Suprapubic skin (tissue), 4 donors: ENCODE measurements at regions not wholly inside any gene's neighbourhood (a gene's known extent, or its start where the extent isn't known, plus 50 kb on each side); places are given as distances from the start of the nearest gene placed in this dataset.

Experiments
- DNase-seq, 2 donors: peaks; one replicate each; pipeline ENCODE4 v3.0.0-alpha.2; 2019; ENCODE audit warnings: low spot score in 2 of 2
- H3K27ac ChIP-seq: fragments of 200-600 bp; sonication (generic); one replicate; pipeline ENCODE4 v1.5.1; 2019
- H3K27me3 ChIP-seq: fragments of 200-600 bp; sonication (generic); one replicate; pipeline ENCODE4 v1.5.1; 2019
- H3K36me3 ChIP-seq: fragments of 200-600 bp; sonication (generic); one replicate; pipeline ENCODE4 v1.5.1; 2019
- H3K4me1 ChIP-seq: fragments of 200-600 bp; sonication (generic); one replicate; pipeline ENCODE4 v1.5.1; 2019
- H3K4me3 ChIP-seq: fragments of 200-600 bp; sonication (generic); one replicate; pipeline ENCODE4 v1.5.1; 2019; ENCODE audit warnings: mild to moderate bottlenecking
- H3K9me3 ChIP-seq: fragments of 200-600 bp; sonication (generic); one replicate; pipeline ENCODE4 v1.5.1; 2019
- EP300 ChIP-seq: sonication (generic); formaldehyde crosslinking; IDR thresholded peaks from one replicate; pipeline ENCODE4 v1.6.1; 2017; ENCODE audit warnings: antibody characterized with exemption
- POLR2A ChIP-seq, 2 donors: fragments of 450-650 bp; IDR thresholded peaks; one replicate each; pipeline ENCODE4 v1.6.1; 2017; ENCODE audit warnings: antibody characterized with exemption in 2 of 2, mild to moderate bottlenecking in 2 of 2, moderate library complexity in 2 of 2
- POLR2AphosphoS5 ChIP-seq, 3 donors: sonication (generic); formaldehyde crosslinking; IDR thresholded peaks; one replicate each; pipeline ENCODE4 v1.6.1; 2017; ENCODE audit warnings: antibody characterized with exemption in 3 of 3
- WGBS: methylation state at CpG from one replicate; pipeline ENCODE4 v1.1.5; 2018; 5-methylcytosine and 5-hydroxymethylcytosine counted together
- TF ChIP-seq, protein P1 (sequence below), 2 donors: fragments of 200-600 bp in 1 of 2; fragments of 450-650 bp in 1 of 2; sonication (generic) in 1 of 2; IDR thresholded peaks; one replicate each; pipeline ENCODE4 v1.5.1; 2016 to 2019; ENCODE audit warnings: antibody characterized with exemption in 2 of 2, mild to moderate bottlenecking in 1 of 2, moderate library complexity in 1 of 2

DNA sequence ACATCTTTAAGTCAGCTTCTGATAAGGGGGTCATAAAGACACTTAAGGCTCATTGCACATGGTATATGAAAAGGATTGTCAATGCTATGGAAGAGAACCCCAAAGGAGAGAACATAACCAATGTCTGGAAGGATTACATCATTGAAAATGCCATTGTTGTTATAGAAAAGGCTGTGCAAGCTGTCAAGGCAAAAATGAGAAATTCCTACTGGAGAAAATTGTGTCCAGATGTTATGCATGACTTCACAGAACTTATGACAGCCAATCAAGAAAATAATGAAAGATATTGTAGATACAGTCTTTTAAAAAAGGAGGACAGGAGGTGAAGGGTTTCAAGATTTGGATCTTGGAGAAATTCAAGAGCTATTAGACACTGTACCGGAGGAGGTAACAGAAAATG, 96.3 kb upstream of the MBNL1 start:
- TF ChIP-seq, protein P1, sequence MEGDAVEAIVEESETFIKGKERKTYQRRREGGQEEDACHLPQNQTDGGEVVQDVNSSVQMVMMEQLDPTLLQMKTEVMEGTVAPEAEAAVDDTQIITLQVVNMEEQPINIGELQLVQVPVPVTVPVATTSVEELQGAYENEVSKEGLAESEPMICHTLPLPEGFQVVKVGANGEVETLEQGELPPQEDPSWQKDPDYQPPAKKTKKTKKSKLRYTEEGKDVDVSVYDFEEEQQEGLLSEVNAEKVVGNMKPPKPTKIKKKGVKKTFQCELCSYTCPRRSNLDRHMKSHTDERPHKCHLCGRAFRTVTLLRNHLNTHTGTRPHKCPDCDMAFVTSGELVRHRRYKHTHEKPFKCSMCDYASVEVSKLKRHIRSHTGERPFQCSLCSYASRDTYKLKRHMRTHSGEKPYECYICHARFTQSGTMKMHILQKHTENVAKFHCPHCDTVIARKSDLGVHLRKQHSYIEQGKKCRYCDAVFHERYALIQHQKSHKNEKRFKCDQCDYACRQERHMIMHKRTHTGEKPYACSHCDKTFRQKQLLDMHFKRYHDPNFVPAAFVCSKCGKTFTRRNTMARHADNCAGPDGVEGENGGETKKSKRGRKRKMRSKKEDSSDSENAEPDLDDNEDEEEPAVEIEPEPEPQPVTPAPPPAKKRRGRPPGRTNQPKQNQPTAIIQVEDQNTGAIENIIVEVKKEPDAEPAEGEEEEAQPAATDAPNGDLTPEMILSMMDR (IDR thresholded peaks at IDR 0.05): no peak
- no peak for TF ChIP-seq EP300
- no peak for TF ChIP-seq POLR2A (IDR thresholded peaks at IDR 0.05)
- no peak for TF ChIP-seq POLR2AphosphoS5 (IDR thresholded peaks at IDR 0.05)
- 82% methylated on average over 1 of the region's 1 CpG for WGBS
- no peaks in the 10 kb centered on the region for H3K4me1 ChIP-seq
- H3K4me3 ChIP-seq: no peak overlapping the region
- H3K9me3 ChIP-seq: no peaks in the 10 kb centered on the region
- no peaks in the 10 kb centered on the region for H3K36me3 ChIP-seq
- DNase-seq: no peak
- no peak overlapping the region for H3K27ac ChIP-seq
- no peaks in the 10 kb centered on the region for H3K27me3 ChIP-seq

DNA sequence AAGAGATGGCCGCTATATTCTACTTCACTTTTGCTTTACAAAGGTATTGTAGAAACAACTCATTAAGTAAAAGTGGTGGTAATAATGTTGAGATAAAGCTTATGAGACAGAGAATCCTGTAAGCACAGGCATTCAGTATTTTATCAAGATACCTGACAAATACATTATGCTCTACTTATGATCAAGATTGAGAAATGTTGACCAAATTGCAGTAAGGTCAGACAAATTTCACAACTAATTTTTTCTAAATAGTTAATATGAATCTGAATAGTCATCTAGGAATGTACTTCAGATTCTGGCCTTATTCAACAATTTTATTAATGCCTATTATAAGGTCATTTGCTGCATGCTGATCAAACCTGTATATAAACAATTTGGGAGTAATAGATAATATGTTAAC, 95.1 kb upstream of the MBNL1 start:
- no peaks in the 10 kb centered on the region for H3K4me1 ChIP-seq
- DNase-seq: no peak
- H3K27ac ChIP-seq: no peak overlapping the region
- WGBS: 100% methylated on average over 1 of the region's 1 CpG
- no peak overlapping the region for H3K4me3 ChIP-seq
- no peak for TF ChIP-seq POLR2AphosphoS5 (IDR thresholded peaks at IDR 0.05)
- H3K27me3 ChIP-seq: no peaks in the 10 kb centered on the region
- H3K36me3 ChIP-seq: no peaks in the 10 kb centered on the region
- no peaks in the 10 kb centered on the region for H3K9me3 ChIP-seq

DNA sequence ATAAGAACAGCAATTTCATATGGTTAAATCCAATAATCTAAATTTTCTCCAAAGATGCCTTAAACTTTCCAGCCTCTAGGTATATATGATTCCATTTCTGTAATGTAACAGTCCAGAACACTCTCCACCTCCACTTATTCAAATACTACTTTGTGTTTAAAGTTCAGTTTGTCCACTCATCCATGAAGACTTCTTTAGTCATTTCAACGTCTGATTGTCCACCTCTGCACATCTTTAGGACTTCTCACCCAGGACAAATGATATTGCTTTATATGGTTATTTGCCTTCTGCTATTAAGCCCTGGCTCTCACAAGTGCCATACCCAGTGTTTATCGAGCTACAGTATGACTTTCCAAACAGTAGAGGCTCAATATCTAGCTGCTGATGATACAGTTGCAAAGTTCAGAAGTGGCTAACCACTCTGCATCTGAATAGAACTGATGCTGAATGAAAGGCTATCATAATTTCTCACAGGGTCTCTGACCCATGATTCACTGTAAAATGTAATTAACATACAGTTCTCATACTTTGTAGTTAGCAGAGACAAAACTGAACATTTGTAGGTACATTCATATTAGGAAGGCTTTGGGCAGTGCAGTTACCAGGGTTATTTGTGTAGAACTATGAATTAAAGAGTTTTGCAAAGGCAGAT, 93.7 kb upstream of the MBNL1 start:
- Histone ChIP-seq H3K27me3 (no peaks in the 10 kb centered on the region), H3K27ac (no peak overlapping the region), H3K4me1 (no peaks in the 10 kb centered on the region), H3K9me3 (no peaks in the 10 kb centered on the region), H3K36me3 (no peaks in the 10 kb centered on the region), H3K4me3 (no peak overlapping the region)
- WGBS: 91% methylated on average over 2 of the region's 2 CpGs
- TF ChIP-seq POLR2A (IDR thresholded peaks at IDR 0.05) (no peak), EP300 (no peak), POLR2AphosphoS5 (IDR thresholded peaks at IDR 0.05) (no peak)
- TF ChIP-seq, protein P1 (IDR thresholded peaks at IDR 0.05): no peak
- DNase-seq: no peak

DNA sequence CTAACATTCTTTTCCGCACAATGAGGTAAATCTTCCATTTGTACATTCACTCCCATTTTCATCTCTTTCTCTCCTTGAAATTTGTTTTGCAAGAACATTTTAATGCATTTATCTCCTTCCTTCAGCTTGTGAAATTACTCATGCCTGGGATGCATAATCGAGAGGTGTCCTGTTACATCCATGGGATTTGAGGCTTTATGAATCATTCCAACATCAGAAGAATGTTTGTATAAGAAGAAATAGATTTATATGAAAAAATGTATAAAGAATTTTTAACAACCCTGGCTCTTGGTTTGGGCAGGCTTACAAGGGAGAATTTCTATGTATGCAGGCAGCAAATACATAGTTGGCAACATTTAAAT, 93.2 kb upstream of the MBNL1 start:
- Histone ChIP-seq H3K4me3 (no peak overlapping the region), H3K27ac (no peak overlapping the region), H3K9me3 (no peaks in the 10 kb centered on the region), H3K36me3 (no peaks in the 10 kb centered on the region), H3K27me3 (no peaks in the 10 kb centered on the region), H3K4me1 (no peaks in the 10 kb centered on the region)
- TF ChIP-seq EP300: no peak
- no peak for DNase-seq
- WGBS: 70% methylated on average over 2 of the region's 2 CpGs

DNA sequence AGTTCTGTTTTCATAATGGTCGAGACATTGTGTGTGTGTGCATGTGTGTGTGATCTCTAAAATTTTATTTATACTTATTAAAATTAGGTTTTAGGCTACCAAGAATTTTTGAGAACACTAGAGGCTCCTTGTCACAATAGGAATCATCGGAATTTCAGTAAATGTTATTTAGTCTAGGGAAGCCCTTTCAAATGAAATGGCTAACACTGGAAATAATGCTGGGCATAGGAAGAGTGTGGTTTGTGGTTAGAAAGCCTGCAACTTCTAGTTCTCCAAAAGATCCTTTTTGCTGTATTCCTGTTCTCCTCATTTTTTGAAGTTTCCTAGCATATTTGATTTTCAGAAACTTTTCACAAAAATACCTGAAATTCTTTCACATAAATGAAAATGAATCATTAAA, 92.5 kb upstream of the MBNL1 start:
- Histone ChIP-seq H3K9me3 (no peaks in the 10 kb centered on the region), H3K4me3 (no peak overlapping the region), H3K27me3 (no peaks in the 10 kb centered on the region), H3K27ac (no peak overlapping the region), H3K4me1 (no peaks in the 10 kb centered on the region), H3K36me3 (no peaks in the 10 kb centered on the region)
- DNase-seq: no peak
- no peak for TF ChIP-seq POLR2A (IDR thresholded peaks at IDR 0.05)
- TF ChIP-seq POLR2AphosphoS5 (IDR thresholded peaks at IDR 0.05): no peak
- TF ChIP-seq, protein P1 (IDR thresholded peaks at IDR 0.05): no peak
- TF ChIP-seq EP300: no peak
- 81% methylated on average over 2 of the region's 2 CpGs for WGBS

DNA sequence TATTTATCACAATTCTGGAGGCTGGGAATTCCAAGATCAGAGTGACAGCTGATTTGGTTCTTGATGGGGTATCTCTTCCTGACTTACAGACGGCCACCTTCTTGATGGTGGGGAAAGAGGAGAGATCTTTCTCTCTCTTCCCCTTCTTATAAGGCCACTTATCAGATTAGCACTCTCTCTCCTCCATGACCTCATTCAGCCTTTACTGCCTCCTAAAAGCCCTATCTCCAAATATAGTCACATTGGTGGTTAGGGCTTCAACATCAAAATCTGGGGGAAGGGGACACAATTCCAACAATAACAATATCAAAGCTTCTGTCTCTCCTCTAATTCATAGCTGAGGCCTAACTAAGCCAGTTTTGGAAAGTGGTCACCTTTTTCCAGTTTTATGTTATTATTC, 91.7 kb upstream of the MBNL1 start:
- H3K4me1 ChIP-seq: no peaks in the 10 kb centered on the region
- WGBS: 97% methylated on average over 1 of the region's 1 CpG

More for the DNA sequence above, 91.7 kb upstream of the MBNL1 start:
- TF ChIP-seq POLR2AphosphoS5 (IDR thresholded peaks at IDR 0.05) (no peak), POLR2A (IDR thresholded peaks at IDR 0.05) (no peak), EP300 (no peak)
- TF ChIP-seq, protein P1 (IDR thresholded peaks at IDR 0.05): no peak
- no peak overlapping the region for H3K4me3 ChIP-seq
- no peak for DNase-seq
- no peaks in the 10 kb centered on the region for H3K27me3 ChIP-seq
- H3K27ac ChIP-seq: no peak overlapping the region
- H3K9me3 ChIP-seq: no peaks in the 10 kb centered on the region
- H3K36me3 ChIP-seq: no peaks in the 10 kb centered on the region
